IMR-90 (cell line): ENCODE measurements at regions not wholly inside any gene's neighbourhood (a gene's known extent, or its start where the extent isn't known, plus 50 kb on each side); places are given as distances from the start of the nearest gene placed in this dataset.

Source experiments
- BHLHE40 ChIP-seq: fragments of 150-350 bp; IDR thresholded peaks from 2 replicates; pipeline ENCODE4 v1.6.1; 2016; ENCODE audit warnings: mild to moderate bottlenecking, low read depth, low read length
- CEBPB ChIP-seq: IDR thresholded peaks from 2 replicates; pipeline ENCODE4 v1.6.1; 2012; ENCODE audit warnings: low read depth, low read length, improper control_type of control experiment
- CHD1 ChIP-seq: IDR thresholded peaks from 2 replicates; pipeline ENCODE4 v1.6.1; 2012; ENCODE audit warnings: low read depth, low read length, improper control_type of control experiment
- FOS ChIP-seq: fragments of 150-350 bp; IDR thresholded peaks from 2 replicates; pipeline ENCODE4 v1.6.1; 2016; ENCODE audit warnings: low read depth, low read length
- MAFK ChIP-seq: IDR thresholded peaks from 2 replicates; pipeline ENCODE4 v1.6.1; 2012; ENCODE audit warnings: low read depth, low read length, improper control_type of control experiment
- MAZ ChIP-seq: IDR thresholded peaks from 2 replicates; pipeline ENCODE4 v1.6.1; 2012; ENCODE audit warnings: low read depth, mild to moderate bottlenecking, low read length, improper control_type of control experiment, moderate library complexity, borderline replicate concordance
- POLR2A ChIP-seq: IDR thresholded peaks from 2 replicates; pipeline ENCODE4 v1.6.1; 2012; ENCODE audit warnings: mild to moderate bottlenecking, low read depth, low read length
- RAD21 ChIP-seq: IDR thresholded peaks from 2 replicates; pipeline ENCODE4 v1.6.1; 2012; ENCODE audit warnings: low read length, improper control_type of control experiment
- RCOR1 ChIP-seq: IDR thresholded peaks from 2 replicates; pipeline ENCODE4 v1.6.1; 2012; ENCODE audit warnings: mild to moderate bottlenecking, low read length, improper control_type of control experiment; ENCODE audit not compliant: insufficient replicate concordance
- RFX5 ChIP-seq: IDR thresholded peaks from 2 replicates; pipeline ENCODE4 v1.8.0; 2012; ENCODE audit warnings: low read depth, mild to moderate bottlenecking, low read length, moderate library complexity
- SMC3 ChIP-seq: fragments of 150-350 bp; IDR thresholded peaks from 2 replicates; pipeline ENCODE4 v1.6.1; 2016; ENCODE audit warnings: low read depth, mild to moderate bottlenecking, antibody characterized with exemption, low read length, moderate library complexity
- TF ChIP-seq, protein P1 (sequence below): conservative IDR thresholded peaks from 2 replicates; pipeline ENCODE4 v1.5.1; 2012; ENCODE audit warnings: mild to moderate bottlenecking, low read depth, low read length, improper control_type of control experiment
- TF ChIP-seq, protein P2 (sequence below): fragments of 150-350 bp; IDR thresholded peaks from 2 replicates; pipeline ENCODE4 v1.6.1; 2016; ENCODE audit warnings: low read depth, mild to moderate bottlenecking, low read length, moderate library complexity, borderline replicate concordance
- TF ChIP-seq, protein P3 (sequence below): fragments of 150-350 bp; IDR thresholded peaks from 2 replicates; pipeline ENCODE4 v1.6.1; 2017; ENCODE audit warnings: mild to moderate bottlenecking, antibody characterized with exemption, low read length, low read depth

DNA sequence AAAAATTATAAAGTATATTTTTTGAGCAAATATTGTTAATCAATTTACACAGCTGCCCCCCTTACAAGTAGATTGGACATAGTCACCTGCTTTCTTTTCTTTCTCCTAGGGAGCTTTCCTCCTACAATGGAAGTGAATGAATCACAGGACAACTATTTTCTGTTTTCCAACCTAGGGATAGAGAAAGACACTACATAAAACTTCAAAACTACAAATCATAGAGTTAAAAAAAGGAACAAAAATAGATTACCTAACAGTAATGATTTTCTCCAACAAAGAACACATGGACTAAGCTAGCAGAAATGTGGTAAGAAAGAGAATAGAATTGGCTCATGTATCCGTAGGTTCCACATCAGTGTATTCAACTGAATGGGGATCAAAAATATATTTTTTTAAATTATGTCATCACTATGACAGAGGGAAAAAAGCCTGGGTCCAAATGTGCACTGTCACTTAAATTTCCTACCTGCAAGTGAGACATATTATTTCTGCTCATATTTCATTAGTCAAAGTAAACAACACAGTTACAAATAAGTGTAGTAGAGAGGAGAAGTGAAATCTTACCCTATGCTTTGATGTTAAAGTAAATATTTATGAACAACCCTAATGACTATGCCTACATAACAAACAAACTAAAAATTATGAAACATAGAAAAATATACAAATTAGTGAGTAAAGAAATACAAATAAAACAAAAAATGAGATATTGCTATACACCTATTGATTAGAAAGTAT is 756.7 kb downstream of the SOCS6 start:
- no peak for TF ChIP-seq POLR2A
- TF ChIP-seq, protein P1, sequence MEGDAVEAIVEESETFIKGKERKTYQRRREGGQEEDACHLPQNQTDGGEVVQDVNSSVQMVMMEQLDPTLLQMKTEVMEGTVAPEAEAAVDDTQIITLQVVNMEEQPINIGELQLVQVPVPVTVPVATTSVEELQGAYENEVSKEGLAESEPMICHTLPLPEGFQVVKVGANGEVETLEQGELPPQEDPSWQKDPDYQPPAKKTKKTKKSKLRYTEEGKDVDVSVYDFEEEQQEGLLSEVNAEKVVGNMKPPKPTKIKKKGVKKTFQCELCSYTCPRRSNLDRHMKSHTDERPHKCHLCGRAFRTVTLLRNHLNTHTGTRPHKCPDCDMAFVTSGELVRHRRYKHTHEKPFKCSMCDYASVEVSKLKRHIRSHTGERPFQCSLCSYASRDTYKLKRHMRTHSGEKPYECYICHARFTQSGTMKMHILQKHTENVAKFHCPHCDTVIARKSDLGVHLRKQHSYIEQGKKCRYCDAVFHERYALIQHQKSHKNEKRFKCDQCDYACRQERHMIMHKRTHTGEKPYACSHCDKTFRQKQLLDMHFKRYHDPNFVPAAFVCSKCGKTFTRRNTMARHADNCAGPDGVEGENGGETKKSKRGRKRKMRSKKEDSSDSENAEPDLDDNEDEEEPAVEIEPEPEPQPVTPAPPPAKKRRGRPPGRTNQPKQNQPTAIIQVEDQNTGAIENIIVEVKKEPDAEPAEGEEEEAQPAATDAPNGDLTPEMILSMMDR, result no peak
- TF ChIP-seq MAZ, result no peak
- TF ChIP-seq RFX5, result no peak
- TF ChIP-seq BHLHE40, result no peak
- TF ChIP-seq RAD21, result no peak
- no peak for TF ChIP-seq SMC3
- TF ChIP-seq RCOR1, result no peak
- TF ChIP-seq CEBPB, result no peak
- TF ChIP-seq CHD1, result no peak
- TF ChIP-seq, protein P2, sequence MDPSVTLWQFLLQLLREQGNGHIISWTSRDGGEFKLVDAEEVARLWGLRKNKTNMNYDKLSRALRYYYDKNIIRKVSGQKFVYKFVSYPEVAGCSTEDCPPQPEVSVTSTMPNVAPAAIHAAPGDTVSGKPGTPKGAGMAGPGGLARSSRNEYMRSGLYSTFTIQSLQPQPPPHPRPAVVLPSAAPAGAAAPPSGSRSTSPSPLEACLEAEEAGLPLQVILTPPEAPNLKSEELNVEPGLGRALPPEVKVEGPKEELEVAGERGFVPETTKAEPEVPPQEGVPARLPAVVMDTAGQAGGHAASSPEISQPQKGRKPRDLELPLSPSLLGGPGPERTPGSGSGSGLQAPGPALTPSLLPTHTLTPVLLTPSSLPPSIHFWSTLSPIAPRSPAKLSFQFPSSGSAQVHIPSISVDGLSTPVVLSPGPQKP, result no peak
- no peak for TF ChIP-seq MAFK
- no peak for TF ChIP-seq FOS
- TF ChIP-seq, protein P3, sequence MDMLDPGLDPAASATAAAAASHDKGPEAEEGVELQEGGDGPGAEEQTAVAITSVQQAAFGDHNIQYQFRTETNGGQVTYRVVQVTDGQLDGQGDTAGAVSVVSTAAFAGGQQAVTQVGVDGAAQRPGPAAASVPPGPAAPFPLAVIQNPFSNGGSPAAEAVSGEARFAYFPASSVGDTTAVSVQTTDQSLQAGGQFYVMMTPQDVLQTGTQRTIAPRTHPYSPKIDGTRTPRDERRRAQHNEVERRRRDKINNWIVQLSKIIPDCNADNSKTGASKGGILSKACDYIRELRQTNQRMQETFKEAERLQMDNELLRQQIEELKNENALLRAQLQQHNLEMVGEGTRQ, result no peak
